ENCODE measurements at regions not wholly inside any gene's neighbourhood (a gene's known extent, or its start where the extent isn't known, plus 50 kb on each side); places are given as distances from the start of the nearest gene placed in this dataset.

DNA sequence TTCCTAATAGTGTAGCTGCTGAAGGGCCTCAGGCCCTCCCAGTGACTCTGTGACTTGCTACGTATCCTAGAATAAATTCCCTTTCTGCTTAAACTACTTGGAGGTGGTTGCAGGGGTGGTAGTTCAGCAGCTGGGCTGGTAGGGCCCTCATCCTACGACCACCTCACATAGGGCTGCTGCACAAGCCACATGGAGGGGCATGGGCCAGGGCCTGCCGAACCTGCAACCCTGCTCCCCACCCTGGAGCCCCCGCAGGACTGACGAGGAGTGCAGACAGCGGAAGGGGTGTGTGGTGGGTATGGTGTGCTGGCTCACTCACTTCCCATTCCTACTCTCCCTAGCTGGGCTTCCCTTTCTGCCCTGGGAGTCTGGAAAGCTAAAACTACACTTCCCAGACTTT lies 56.2 kb upstream of the MLN start:
- TF ChIP-seq, protein P1, sequence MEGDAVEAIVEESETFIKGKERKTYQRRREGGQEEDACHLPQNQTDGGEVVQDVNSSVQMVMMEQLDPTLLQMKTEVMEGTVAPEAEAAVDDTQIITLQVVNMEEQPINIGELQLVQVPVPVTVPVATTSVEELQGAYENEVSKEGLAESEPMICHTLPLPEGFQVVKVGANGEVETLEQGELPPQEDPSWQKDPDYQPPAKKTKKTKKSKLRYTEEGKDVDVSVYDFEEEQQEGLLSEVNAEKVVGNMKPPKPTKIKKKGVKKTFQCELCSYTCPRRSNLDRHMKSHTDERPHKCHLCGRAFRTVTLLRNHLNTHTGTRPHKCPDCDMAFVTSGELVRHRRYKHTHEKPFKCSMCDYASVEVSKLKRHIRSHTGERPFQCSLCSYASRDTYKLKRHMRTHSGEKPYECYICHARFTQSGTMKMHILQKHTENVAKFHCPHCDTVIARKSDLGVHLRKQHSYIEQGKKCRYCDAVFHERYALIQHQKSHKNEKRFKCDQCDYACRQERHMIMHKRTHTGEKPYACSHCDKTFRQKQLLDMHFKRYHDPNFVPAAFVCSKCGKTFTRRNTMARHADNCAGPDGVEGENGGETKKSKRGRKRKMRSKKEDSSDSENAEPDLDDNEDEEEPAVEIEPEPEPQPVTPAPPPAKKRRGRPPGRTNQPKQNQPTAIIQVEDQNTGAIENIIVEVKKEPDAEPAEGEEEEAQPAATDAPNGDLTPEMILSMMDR (IDR thresholded peaks at IDR 0.05; ENCODE audit: borderline replicate concordance, extremely low read depth, low read length, poor library complexity, severe bottlenecking): no peak
- no peak for TF ChIP-seq EZH2 (IDR thresholded peaks at IDR 0.05; ENCODE audit: borderline replicate concordance, low read depth, low read length, severe bottlenecking)

All from DND-41 (cell line).